GM18519 (cell line): ENCODE measurements at regions not wholly inside any gene's neighbourhood (a gene's known extent, or its start where the extent isn't known, plus 50 kb on each side); places are given as distances from the start of the nearest gene placed in this dataset.
"Not testable (repeated sequence)": the region's sequence is repeated elsewhere in the genome, so short reads cannot be mapped to it uniquely, and the experiment has no call there.

Experiments used
- ATAC-seq: cut with Tn5 transposase; IDR thresholded peaks from one replicate; pipeline ENCODE4 v1.9.1; 2021; ENCODE audit warnings: mild to moderate bottlenecking, moderate library complexity; ENCODE audit not compliant: unreplicated experiment, low FRiP score

- no peak for ATAC-seq
Observed at GRCh38 chr5:32842813-32843530, 131.9 kb downstream of the NPR3 start.

GRCh38 chr5:32843531-32843895 lies 132.4 kb downstream of the NPR3 start:
- ATAC-seq, result no peak

GRCh38 chr5:32845171-32845570 lies 134.1 kb downstream of the NPR3 start:
- no peak for ATAC-seq

- ATAC-seq, result no peak
Observed at GRCh38 chr5:32848120-32848519, 137.0 kb downstream of the NPR3 start.

GRCh38 chr5:32848681-32849080 lies 137.6 kb downstream of the NPR3 start:
- no peak for ATAC-seq

GRCh38 chr5:32850817-32851496 lies 139.8 kb downstream of the NPR3 start:
- ATAC-seq, result no peak

- no peak for ATAC-seq
Observed at GRCh38 chr5:32851559-32852173, 140.5 kb downstream of the NPR3 start.

GRCh38 chr5:32852535-32852934 lies 141.4 kb downstream of the NPR3 start:
- no peak for ATAC-seq

GRCh38 chr5:32852976-32853375 lies 141.9 kb downstream of the NPR3 start:
- ATAC-seq, result no peak

GRCh38 chr5:32854473-32854872 lies 143.4 kb downstream of the NPR3 start:
- ATAC-seq, result no peak

- no peak for ATAC-seq
Observed at GRCh38 chr5:32859211-32859641, 148.1 kb downstream of the NPR3 start.

GRCh38 chr5:32865475-32865874 lies 154.4 kb downstream of the NPR3 start:
- ATAC-seq, result no peak

- no peak for ATAC-seq
Observed at GRCh38 chr5:32866138-32866537, 155.0 kb downstream of the NPR3 start.

GRCh38 chr5:32869216-32869615 lies 158.1 kb downstream of the NPR3 start:
- ATAC-seq, result no peak

GRCh38 chr5:32876791-32877190 lies 165.7 kb downstream of the NPR3 start:
- ATAC-seq, result no peak

GRCh38 chr5:32879364-32879763 lies 168.2 kb downstream of the NPR3 start:
- not testable (repeated sequence) for ATAC-seq

GRCh38 chr5:32880796-32881195 lies 169.7 kb downstream of the NPR3 start:
- ATAC-seq, result no peak

GRCh38 chr5:32887390-32887789 lies 176.3 kb downstream of the NPR3 start:
- no peak for ATAC-seq

GRCh38 chr5:32889078-32889477 lies 178.0 kb downstream of the NPR3 start:
- no peak for ATAC-seq

- no peak for ATAC-seq
Observed at GRCh38 chr5:32903613-32904012, 192.5 kb downstream of the NPR3 start.

- no peak for ATAC-seq
Observed at GRCh38 chr5:32908641-32909040, 197.5 kb downstream of the NPR3 start.

- ATAC-seq, result no peak
Observed at GRCh38 chr5:32909207-32909606, 198.1 kb downstream of the NPR3 start.
